T follicular helper cell (primary cell): ENCODE measurements at regions not wholly inside any gene's neighbourhood (a gene's known extent, or its start where the extent isn't known, plus 50 kb on each side); places are given as distances from the start of the nearest gene placed in this dataset.
"Not testable (repeated sequence)": the region's sequence is repeated elsewhere in the genome, so short reads cannot be mapped to it uniquely, and the experiment has no call there.

Source experiments
- DNase-seq: peaks from one replicate; pipeline ENCODE4 v3.0.0-alpha.2; 2020; ENCODE audit warnings: low read depth

DNA sequence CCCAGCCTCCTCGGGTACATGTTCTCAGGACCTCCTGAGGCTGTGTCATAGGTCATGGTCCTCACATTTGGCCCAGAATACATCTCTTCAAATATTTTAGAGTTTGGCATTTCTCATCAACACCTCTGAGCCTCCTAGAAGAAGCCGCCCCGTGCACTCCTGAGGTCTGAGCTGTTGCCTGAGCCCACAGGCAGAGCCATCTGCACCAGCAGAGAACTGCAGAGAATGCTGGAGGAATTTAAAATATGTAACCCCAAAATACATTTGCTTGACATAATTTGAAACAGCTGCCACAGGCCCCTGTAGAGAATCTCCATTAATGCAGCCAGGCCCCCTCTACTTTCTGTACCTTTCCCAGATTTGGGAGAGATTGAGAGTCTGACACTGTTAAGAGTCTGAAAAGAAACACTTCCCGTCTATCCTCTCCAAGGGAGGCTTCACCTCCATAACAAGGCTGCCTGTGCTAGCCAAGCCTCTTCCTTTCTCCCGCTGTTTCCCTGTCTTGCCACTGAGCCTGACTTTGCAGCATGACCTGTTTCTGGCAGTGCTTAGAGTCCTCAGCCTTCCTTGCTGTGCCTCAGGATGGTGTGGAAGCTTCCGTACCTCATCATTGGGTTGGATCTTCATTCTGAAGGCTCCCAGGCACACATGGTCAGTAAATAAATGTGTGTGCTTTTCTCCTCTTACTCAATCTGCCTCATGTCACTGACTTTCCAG is 95.4 kb upstream of the SFSWAP start:
- no peak for DNase-seq

DNA sequence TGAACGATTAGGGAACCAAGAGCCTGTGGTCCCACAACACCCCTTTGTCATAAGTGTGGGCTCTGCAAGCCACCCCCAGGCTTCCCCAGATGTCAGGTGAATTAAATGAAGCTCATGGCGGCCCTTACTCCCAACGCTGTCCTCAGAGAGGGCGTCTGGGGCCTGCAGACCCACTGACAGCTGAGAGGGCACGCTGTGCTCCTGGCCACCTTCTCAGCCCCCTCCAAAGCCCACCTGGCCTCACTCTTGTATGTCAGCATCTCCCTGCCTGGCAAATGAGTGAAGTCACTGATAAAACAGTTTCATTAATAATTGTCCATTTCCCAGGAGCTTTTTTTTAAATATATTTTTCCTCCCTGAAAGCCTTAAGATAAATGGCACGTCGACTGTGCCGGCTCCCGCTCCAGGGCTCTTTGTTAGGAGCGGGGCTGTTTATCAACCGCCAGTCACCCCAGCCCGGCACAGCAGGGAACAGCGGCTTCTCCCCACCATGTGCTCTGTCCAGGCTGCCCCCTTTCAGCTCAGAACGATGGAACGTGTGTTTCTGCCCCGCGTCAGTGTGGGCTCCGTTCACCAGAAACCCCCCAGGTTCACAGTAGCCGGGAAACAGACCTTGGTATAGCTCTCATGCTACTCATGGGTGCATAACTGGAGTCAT is 94.7 kb upstream of the SFSWAP start:
- DNase-seq = no peak

DNA sequence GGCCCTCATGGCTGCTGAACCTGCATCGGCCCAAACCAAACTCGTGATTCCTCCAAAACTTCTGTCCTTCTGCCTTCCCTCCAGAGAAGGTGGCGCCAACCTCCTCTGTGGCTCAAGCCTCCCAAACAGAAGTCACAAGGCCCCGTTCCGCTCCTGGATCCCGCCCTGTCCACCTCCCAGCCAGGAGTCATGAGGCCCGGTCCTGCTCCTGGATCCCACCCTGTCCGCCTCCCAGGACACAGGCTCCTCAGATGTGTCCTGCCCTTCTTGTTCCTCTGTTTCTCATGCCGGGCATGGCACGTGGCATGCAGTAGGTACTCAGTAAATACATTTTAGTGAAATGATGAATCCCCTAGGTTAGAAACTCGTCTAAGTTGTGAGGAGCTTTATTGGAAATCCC is 94.2 kb upstream of the SFSWAP start:
- DNase-seq = no peak

DNA sequence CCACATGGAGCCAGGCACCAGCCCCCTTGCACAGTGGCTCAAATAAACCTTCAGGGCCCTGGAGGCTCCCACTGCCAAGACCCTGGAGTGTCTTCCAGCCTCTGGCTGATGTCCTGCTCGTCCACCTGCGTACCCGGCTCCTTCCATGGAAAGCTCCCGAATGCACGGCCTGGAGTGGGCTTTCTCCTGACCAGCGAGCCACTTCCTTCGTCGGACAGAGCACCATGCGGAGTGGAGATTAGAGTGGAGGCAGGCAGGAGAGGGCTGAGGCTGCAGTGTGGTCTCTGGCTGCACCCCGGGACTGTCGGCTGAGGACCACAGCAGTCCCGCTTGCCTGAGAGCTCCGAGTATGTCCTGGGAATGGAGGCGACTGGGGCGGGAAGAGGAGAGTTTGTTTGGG is 93.7 kb upstream of the SFSWAP start:
- no peak for DNase-seq

DNA sequence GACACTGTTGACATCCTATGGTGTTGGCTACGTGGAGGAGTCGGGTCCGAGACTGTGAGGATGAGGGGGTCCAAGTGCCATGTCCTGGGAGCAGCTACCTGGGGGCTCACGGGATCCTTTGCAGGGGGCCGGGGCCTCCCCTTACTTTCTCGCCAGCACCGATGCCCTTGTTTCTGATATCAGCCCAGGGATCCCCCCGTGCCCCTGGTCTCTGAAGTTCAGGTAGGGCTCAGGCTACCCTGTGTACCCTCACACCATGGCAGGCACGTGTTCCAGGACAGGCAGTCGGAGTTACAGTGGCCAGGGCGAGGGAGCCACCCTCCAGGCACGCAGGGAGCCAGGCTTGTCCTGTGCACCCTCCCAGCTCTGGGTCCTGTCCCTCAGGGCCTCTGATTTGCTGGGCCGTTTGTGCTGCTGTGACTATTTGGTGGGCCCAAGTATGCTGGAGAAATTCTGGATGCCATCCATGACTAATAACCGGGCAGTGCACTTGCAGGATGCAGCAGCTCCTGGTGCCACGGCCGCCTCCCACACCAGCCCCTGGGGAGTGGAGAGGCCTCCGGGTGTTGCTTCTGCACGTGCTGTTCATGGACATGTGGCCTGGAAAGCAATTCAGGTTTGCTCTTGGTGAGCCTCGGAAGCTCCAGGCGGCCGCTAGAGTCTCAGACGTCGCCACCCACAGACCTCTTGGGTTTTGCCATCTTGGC is 93.1 kb upstream of the SFSWAP start:
- DNase-seq = no peak

DNA sequence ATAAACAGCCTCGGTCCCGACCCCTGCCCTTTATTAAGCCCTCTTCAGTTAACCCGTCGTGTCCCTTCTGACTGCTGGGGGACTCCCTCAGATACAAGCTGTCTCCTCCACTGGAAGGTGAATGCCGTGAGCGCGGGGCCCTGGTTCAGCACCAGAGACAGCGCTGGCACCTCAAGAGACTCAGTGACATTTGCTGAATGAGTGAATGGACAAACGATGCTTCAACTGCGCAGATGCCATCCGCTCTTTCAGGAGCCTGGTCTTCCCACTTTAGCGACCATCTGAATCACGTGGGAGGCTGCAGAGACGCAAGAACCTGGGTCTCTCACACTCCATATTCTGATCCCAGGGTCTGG is 92.6 kb upstream of the SFSWAP start:
- DNase-seq = no peak

DNA sequence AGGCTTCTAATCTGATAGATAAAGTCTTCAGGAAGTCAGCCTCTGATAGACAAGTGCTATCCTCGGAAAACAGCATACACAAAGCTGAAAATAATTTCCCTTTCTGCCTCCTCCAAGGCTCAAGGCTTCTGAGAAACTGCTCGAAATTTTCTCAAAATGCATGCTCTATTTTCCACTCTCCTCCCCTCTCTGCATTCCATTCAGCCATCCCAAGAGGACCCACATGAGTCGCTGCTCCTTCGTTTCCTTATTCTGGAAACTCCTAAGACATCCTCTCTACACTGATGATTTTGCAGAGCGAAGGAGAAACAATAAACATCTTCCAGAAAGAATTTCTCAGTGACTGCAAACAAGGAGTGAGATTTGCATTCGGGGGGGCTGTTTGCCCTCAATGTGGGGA is 92.2 kb upstream of the SFSWAP start:
- no peak for DNase-seq

DNA sequence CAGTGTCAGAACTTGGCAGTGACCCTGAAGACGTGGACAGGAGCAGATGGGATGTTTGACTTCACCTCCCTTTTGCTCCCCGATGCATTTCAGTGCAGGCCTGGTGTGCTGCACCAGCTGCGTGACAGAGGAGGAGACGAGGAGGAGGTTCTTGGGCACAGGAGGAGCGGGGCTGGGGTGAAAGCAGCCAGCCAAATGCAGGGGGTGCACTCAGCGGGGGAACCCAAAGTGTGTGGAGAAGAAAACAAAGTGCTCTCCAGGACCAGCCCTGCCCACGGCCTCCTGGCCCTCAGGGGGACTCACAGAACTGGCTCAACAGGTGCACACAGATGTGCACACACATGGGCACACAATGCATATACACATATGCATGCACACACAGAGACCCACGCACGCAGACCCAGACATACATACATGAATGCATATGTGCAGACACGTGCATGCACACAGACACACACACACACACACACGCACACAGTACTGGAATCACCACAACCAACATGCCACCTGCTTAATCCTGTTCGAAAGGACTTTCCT is 91.7 kb upstream of the SFSWAP start:
- no peak for DNase-seq

DNA sequence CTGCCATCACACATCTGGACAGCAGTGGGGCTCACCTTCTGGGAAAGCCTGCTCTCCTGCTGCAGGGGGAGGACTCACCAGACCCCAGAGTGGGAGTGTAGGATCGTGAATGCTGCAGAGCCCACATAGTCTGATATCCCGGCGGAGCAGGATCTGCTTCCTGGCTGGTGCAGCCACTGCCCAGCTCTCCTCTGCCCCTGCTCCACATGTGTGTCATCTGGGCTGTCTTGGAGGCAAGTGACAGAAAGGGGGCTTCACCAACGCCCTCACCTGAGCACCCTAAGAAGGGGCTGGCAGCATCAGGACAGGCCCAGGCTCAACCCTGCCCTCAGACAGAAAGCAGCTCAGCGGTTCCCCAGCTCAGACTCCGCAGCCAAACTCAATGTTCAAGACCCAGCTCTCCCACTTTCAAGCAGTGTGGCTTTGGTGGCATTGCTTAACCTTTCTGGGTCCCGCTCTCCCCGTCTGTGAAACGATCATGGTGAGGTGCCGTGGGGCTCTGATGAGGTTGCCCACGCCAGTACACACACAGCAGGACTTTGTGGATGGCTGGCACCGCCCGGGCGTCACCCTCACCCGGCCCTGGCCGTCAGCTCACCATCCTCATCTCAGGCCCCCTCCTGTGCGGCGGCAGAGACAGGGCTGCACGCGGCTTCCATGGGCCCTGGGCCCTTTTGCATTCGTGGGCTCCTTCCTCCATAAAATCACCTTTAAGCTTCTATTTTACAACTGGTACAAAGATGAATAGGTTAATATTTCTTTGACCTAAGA is 91.0 kb upstream of the SFSWAP start:
- no peak for DNase-seq

DNA sequence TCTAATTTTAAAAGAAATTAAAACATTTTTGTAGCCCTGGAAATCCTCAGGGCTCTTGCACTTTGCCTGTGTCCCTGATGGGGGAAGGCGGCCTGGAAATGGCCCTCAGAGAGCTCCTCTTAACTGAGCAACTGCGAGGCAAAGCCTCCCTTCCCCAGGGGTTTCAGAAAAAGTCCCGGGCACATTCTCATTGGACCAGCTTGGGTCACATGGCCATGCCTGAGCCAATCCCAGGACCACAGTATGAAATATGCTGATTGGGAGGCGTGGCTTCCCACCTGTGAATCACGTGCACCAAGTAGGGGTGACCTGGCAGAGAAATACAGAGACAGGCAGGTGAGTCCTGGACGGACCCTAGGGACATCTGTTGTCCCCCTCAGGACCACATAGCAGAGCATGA is 90.4 kb upstream of the SFSWAP start:
- no peak for DNase-seq

DNA sequence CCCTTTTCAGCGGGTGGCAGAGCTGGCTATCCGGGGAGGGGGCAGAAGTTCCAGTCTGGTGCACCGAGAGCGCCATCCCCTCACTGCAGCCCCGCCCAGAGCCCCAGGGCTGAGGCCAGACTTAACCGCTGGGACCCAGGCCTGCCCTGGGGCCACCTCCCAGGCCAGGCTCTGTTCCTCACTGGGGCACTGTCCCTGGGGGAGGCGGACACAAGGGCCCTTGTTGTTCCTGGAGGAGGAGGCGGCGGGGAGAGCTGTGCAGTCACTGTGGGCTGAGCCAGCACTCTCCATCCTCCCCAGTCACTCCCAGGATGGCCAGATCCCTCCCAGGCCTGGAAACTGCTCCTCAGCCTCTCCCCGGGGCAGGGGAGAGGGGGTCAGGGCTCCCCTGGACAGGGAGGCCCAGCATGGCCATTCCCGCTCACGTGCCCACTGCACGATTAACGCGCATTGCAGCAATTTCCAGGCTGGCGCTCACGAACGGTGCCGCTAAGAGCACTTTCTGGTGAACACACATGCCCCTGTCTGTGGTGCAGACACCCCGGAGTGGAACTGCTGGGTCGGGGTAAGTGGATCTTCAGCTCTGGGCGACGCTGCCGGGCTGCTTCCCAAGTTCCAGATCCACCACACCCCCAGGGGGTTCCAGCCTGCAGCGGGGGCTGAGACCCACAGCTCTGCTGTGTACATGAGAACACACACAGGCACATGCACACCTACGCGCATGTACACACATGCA is 89.8 kb upstream of the SFSWAP start:
- no peak for DNase-seq

DNA sequence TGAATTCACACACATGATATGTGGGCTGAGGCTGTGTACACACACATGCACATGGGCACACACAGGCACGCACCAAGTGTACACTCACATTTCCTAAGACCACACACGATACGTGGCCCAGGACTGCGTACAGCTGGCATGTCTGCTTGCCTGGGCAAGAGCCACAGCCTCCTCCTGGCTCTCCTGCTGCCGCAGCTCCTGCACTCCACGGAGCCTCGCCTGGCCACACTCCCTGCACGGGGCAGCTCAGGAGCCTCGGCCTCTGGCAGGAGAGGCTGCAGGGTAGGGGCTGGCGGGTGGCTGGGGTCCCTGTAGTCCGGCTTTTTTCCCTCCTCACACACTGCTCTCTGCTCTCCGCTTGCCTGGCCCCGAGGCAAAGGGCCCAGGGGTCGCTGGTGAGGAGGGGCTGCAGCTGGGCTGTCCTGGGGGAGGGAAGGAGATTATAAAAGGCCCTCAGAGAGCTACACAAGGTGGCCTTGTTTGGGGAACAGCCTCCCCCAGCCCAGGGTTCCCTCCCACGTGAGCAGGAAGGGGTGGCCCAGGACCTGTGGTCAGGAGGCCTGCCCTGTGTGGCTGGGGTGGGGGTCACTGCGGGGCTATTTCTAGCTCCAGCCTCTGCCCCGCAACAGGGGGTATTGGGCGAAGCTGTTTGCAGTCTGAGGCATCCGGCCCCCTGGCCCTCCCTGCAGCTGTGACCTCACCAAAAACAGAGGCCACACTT is 89.0 kb upstream of the SFSWAP start:
- DNase-seq = no peak

DNA sequence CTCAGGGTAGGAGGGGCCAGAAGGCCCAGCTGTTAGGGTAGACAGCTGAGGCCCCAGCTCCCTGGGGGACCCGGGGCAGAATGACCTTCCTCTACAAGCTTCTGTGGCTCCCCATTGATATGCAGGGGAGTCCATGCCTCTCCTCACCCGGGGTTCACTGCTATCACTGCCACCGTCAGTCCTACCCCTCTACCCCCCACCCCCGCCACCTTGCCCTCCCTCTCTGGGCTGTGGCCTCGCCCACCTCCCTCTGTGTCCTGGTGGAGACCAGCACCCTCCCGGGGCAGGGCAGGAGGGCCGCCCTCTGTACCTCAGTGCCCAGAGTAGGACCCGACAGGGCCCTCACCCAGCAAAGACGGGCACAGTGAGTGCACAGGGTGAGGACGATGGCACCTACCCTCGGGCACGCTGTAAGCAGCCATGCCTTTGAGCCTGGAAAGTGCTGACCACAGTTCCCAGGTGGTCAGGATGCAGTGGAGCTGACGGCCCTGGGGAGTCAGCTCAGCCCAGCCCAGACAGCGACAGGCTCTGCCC is 88.4 kb upstream of the SFSWAP start:
- no peak for DNase-seq

DNA sequence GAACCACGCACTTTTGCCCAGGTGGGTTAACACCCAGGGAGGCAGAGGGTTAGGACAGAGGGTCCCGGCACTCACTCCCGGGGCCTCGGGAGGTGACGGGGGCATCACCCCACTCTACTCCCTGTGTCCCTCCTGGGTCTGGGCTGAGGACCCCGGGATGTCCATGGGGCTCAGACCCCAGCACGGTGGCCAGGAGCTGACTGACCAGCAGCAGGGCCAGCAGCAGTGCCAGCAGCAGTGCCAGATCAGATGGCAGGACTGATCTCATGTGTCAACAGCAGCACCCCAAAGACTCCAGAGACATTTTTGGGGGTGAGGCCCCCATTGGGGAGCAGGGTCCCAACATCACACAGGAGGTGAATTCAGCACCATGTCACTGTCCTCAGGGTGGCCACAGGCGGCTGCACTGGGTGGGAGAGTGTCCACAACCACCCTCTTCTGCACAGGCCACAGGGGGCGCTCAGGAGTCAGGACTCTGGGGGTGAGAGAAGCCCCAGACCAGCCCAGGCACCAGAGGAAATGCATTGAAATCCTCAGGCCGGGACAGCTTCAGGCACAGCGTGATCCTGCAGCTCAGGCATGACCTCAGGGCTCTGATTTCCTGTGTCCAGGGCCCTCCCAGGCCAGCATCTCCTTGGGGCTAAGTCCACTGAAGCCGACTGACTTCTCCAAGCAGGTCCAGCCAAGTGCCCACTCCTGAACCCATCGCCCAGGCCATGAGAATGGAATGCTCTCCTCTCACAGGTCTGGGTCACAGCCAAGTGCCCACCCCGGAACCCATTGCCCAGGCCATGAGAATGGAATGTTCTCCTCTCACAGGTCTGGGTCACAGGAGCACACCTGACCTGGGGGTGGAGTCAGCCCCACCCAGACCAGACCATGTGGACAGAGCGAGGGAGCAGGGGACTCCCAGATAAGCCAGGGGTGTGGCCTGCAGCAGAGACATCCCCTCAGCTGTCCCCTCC is 87.2 kb upstream of the SFSWAP start:
- not testable (repeated sequence) for DNase-seq

DNA sequence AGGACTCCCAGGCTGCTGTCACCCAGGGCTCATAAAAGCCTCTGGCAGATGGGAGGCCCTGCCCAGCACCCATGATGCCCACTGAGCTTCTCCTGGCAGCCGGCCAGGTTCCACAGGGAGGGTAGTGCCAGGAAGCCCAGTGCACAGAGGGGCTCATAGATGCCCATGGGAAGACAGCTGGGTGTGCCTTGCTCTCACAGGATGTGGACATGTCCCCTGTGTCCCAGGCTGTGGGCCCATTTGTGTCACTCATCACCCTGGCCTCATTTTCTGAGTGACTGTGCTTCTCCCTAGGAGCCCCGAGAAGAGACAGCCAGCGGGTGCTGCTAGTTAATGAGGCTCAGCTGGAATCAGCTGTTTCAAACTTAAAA is 86.5 kb upstream of the SFSWAP start:
- not testable (repeated sequence) for DNase-seq

DNA sequence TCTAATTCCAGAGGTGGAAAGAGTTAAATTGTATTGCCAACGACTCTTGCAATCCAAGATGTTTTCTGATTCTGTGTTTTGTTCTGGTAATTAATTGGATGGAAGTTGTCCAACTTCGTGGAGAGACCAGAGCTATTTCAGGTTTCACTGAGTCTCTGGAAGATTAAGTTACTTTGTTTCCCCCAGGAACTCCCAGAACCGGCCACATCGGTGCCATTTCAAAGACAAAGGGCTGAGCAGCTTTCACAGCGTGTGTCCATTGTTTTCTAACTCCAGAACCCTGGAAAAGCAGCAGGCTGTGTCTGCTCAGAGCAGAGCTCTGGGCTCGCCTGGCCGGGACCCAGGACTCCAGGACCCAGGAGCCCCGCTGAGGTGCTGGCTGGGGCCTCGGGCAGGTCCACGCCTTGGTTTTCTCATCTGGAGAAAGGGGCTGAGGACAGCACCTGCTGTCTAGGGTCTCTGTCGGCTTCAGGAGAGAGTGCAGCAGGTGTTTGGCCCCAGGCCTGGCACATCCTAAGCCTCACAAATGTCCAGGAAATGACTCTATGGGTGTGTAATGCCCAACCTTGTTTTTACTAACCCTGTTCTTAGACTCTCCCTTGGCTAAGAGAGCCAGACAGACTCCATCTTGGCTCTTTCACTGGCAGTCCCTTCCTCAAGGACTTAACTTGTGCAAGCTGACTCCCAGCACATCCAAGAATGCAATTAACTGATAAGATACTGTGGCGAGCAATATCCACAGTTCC is 86.0 kb upstream of the SFSWAP start:
- DNase-seq = not testable (repeated sequence)

DNA sequence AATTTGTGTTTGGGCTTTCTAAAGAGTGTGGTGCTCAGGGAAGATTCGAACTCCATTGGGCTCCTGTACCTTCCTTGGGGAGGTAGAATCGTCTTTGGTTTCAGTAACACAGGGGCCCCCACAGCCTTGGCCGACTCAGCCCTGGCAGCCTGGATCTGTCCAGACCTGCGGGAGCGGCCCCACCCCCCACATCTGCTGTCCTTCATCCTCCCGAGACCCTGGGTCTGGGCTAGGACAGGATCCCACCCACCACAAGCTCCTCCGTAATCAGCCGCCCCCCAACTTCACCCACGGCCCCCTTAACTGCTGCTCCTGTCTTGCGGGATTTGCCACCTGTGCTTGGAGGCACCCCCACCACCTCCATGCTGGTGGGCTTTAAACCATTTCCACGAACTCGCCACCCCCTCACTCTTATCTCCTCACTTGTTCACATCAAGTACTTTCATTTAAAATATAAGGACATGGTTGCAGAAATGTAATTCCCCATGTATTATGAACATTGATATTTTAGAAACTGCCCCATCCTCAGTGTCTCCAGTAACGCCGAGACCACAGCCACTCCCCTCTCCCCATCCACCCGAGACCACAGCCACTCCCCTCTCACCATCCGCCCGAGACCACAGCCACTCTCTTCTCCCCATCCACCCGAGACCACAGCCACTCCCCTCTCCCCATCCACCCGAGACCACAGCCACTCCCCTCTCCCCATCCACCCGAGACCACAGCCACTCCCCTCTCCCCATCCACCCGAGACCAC is 84.7 kb upstream of the SFSWAP start:
- DNase-seq = not testable (repeated sequence)
